Fibroblast of lung (primary cell): ENCODE measurements at regions not wholly inside any gene's neighbourhood (a gene's known extent, or its start where the extent isn't known, plus 50 kb on each side); places are given as distances from the start of the nearest gene placed in this dataset.

Experiments
- CTCF ChIP-seq, 2 donors: IDR thresholded peaks in 1 of 2; conservative IDR thresholded peaks in 1 of 2; 1 replicate in 1 of 2; 2 replicates in 1 of 2; pipeline ENCODE4 v1.5.1; 2011 to 2012; ENCODE audit warnings: low read length in 2 of 2, control low read depth in 1 of 2, inconsistent platforms in 1 of 2, low read depth in 1 of 2, mild to moderate bottlenecking in 1 of 2
- EZH2 ChIP-seq: IDR thresholded peaks from 2 replicates; pipeline ENCODE4 v1.5.1; 2012; ENCODE audit warnings: low read length, control low read depth, mild to moderate bottlenecking; ENCODE audit errors: missing control alignments

DNA sequence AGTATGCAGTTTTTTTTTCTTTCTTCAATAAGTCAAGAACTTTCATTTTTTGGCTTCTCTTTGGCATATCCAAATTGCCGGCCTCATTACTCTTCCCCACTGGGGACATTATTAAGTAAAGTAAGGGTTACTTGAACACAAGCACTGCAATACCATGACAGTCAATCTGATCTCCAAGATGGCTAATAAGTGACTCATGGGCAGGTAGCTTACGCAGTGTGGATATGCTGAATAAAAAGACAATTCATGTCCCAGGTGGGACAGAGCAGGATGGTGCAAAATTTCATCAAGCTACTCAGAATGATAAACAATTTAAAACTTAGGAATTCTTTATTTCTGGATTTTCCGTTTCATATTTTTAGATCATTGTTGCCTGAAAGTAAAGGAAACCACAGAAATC lies 671.8 kb downstream of the ACTL7B start:
- TF ChIP-seq CTCF (conservative IDR thresholded peaks at IDR 0.05 in 1 of 2, IDR thresholded peaks at IDR 0.05 in 1 of 2; ENCODE audit: low read depth in 1 of 2, low read length in 2 of 2) = no peak
- no peak for TF ChIP-seq EZH2
